GM21447 (cell line): ENCODE measurements at regions not wholly inside any gene's neighbourhood (a gene's known extent, or its start where the extent isn't known, plus 50 kb on each side); places are given as distances from the start of the nearest gene placed in this dataset.

Source experiments
- ATAC-seq: cut with Tn5 transposase; IDR thresholded peaks from one replicate; pipeline ENCODE4 v1.9.1; 2021; ENCODE audit not compliant: unreplicated experiment

GRCh38 chr6:164926686-164927085 lies 382.7 kb downstream of the C6orf118 start:
- no peak for ATAC-seq

- no peak for ATAC-seq
These were observed 383.5 kb downstream of the C6orf118 start for GRCh38 chr6:164925681-164926530.

GRCh38 chr6:164924674-164925073 lies 384.7 kb downstream of the C6orf118 start:
- no peak for ATAC-seq

- no peak for ATAC-seq
These were observed 392.2 kb downstream of the C6orf118 start for GRCh38 chr6:164917211-164917610.

GRCh38 chr6:164916087-164916486 lies 393.3 kb downstream of the C6orf118 start:
- ATAC-seq: no peak

GRCh38 chr6:164911873-164912580 lies 397.4 kb downstream of the C6orf118 start:
- no peak for ATAC-seq

GRCh38 chr6:164911151-164911550 lies 398.3 kb downstream of the C6orf118 start:
- no peak for ATAC-seq

GRCh38 chr6:164906766-164907165 lies 402.6 kb downstream of the C6orf118 start:
- no peak for ATAC-seq

- no peak for ATAC-seq
These were observed 404.1 kb downstream of the C6orf118 start for GRCh38 chr6:164905311-164905710.

- ATAC-seq: no peak
These were observed 411.0 kb downstream of the C6orf118 start for GRCh38 chr6:164898412-164898811.

- ATAC-seq: no peak
These were observed 411.7 kb downstream of the C6orf118 start for GRCh38 chr6:164897523-164898235.

GRCh38 chr6:164889980-164890379 lies 419.4 kb downstream of the C6orf118 start:
- no peak for ATAC-seq

- ATAC-seq: no peak
These were observed 421.7 kb downstream of the C6orf118 start for GRCh38 chr6:164887660-164888059.

GRCh38 chr6:164882236-164882635 lies 427.2 kb downstream of the C6orf118 start:
- ATAC-seq: no peak

GRCh38 chr6:164871783-164872182 lies 437.6 kb downstream of the C6orf118 start:
- ATAC-seq: no peak

GRCh38 chr6:164870164-164870563 lies 439.2 kb downstream of the C6orf118 start:
- ATAC-seq: no peak

- ATAC-seq: no peak
These were observed 447.4 kb downstream of the C6orf118 start for GRCh38 chr6:164861967-164862366.

- no peak for ATAC-seq
These were observed 449.6 kb downstream of the C6orf118 start for GRCh38 chr6:164859816-164860215.

- ATAC-seq: no peak
These were observed 453.3 kb downstream of the C6orf118 start for GRCh38 chr6:164856138-164856537.

- ATAC-seq: no peak
These were observed 454.1 kb downstream of the C6orf118 start for GRCh38 chr6:164855281-164855680.

- ATAC-seq: no peak
These were observed 454.9 kb downstream of the C6orf118 start for GRCh38 chr6:164854526-164854925.

GRCh38 chr6:164845773-164846172 lies 463.6 kb downstream of the C6orf118 start:
- ATAC-seq: no peak
